ENCODE measurements at regions not wholly inside any gene's neighbourhood (a gene's known extent, or its start where the extent isn't known, plus 50 kb on each side); places are given as distances from the start of the nearest gene placed in this dataset.

- 84% methylated on average over 11 of the region's 12 CpGs; no CpG with 5 or more reads in 1 of the 2 experiments for WGBS, 2 experiments (ENCODE audit: extremely low coverage in 1 of 2, insufficient coverage in 1 of 2, insufficient read length in 1 of 2, insufficient replicate concordance in 2 of 2, low coverage in 1 of 2, low lambda C conversion rate in 2 of 2, missing lambda C conversion rate in 1 of 2)
- no peak for TF ChIP-seq TAF7 (optimal IDR thresholded peaks at IDR 0.05; ENCODE audit: borderline replicate concordance, low read depth, low read length)
- TF ChIP-seq SRF (IDR thresholded peaks at IDR 0.05; ENCODE audit: low read depth, low read length): no peak
- no peak for TF ChIP-seq RFX5 (IDR thresholded peaks at IDR 0.05; ENCODE audit: borderline replicate concordance, low read depth, low read length)
- no peak for TF ChIP-seq CREB1 (IDR thresholded peaks at IDR 0.05)
- TF ChIP-seq POLR2A (IDR thresholded peaks at IDR 0.05; ENCODE audit: control extremely low read depth in 1 of 2, low read depth in 2 of 2, low read length in 2 of 2): no peak
- TF ChIP-seq RNF2 (IDR thresholded peaks at IDR 0.05; ENCODE audit: borderline replicate concordance, low read depth, low read length, missing control alignments, poor library complexity, severe bottlenecking): no peak
- no peak for TF ChIP-seq GTF2F1 (IDR thresholded peaks at IDR 0.05; ENCODE audit: borderline replicate concordance, low read depth, low read length)
- no peak for TF ChIP-seq JUND (IDR thresholded peaks at IDR 0.05; ENCODE audit: low read length)
- no peak for TF ChIP-seq PHF8 (conservative IDR thresholded peaks at IDR 0.05; ENCODE audit: low read depth, low read length)
- TF ChIP-seq MAFK (IDR thresholded peaks at IDR 0.05; ENCODE audit: low read depth, low read length): no peak
- TF ChIP-seq ASH2L (IDR thresholded peaks at IDR 0.05; ENCODE audit: low read length): no peak
- no peak for TF ChIP-seq SP2 (IDR thresholded peaks at IDR 0.05; ENCODE audit: low read length)
- no peak for TF ChIP-seq BCL11A (IDR thresholded peaks at IDR 0.05; ENCODE audit: low read depth in 2 of 2, low read length in 2 of 2)
- TF ChIP-seq BACH1 (IDR thresholded peaks at IDR 0.05; ENCODE audit: low read length): no peak
- no peak for TF ChIP-seq EZH2 (IDR thresholded peaks at IDR 0.05; ENCODE audit: low read depth, low read length, severe bottlenecking)
- no peak for TF ChIP-seq SP4 (IDR thresholded peaks at IDR 0.05; ENCODE audit: low read length)
Observed at GRCh38 chr6:67300430-67301040, 1334.5 kb upstream of the ADGRB3 start.

More at GRCh38 chr6:67300430-67301040, 1334.5 kb upstream of the ADGRB3 start:
- H3K9ac ChIP-seq (replicated peaks in 1 of 4; ENCODE audit: extremely low read depth in 1 of 4, low read depth in 3 of 4, low read length in 3 of 4): no peak overlapping the region
- no peak overlapping the region for H4K8ac ChIP-seq (ENCODE audit: extremely low read depth, insufficient read depth, low read length)
- H3K27me3 ChIP-seq (replicated peaks in 1 of 4; ENCODE audit: control insufficient read depth in 3 of 4, extremely low read depth in 1 of 4, insufficient read depth in 3 of 4, low read length in 3 of 4): no peaks in the 10 kb centered on the region
- DNase-seq (ENCODE audit: low read depth in 1 of 2, low spot score in 2 of 2) (no peak), FAIRE-seq (no peak)
- H3K79me2 ChIP-seq (ENCODE audit: control insufficient read depth in 1 of 2, insufficient read depth in 2 of 2, low read length in 2 of 2): no peaks in the 10 kb centered on the region
- no peak overlapping the region for H2BK15ac ChIP-seq (ENCODE audit: low read length)
- no peak overlapping the region for H3K56ac ChIP-seq (replicated peaks; ENCODE audit: insufficient read length, low read depth, low read length)
- no peak overlapping the region for H2BK120ac ChIP-seq (replicated peaks; ENCODE audit: low read depth, low read length)
- H2BK12ac ChIP-seq (ENCODE audit: low read depth, low read length): no peak overlapping the region
- H2AFZ ChIP-seq (ENCODE audit: low read length): no peak overlapping the region
- no peak overlapping the region for H2BK5ac ChIP-seq (ENCODE audit: low read depth, low read length)
- H3K4me2 ChIP-seq (ENCODE audit: insufficient read depth in 1 of 2, low read depth in 2 of 2, low read length in 2 of 2): no peak overlapping the region
- H3K4me3 ChIP-seq (ENCODE audit: extremely low read depth in 1 of 4, insufficient read depth in 2 of 4, low read depth in 3 of 4, low read length in 4 of 4): no peak overlapping the region
- no peak overlapping the region for H4K91ac ChIP-seq (replicated peaks; ENCODE audit: insufficient read length, low read length)
- no peak overlapping the region for H3K4ac ChIP-seq (replicated peaks; ENCODE audit: insufficient read length, low read depth, low read length)
- no peak overlapping the region for H2BK20ac ChIP-seq (ENCODE audit: low read length)
- H3K9me3 ChIP-seq (ENCODE audit: insufficient read depth in 2 of 2, low read depth in 1 of 2, low read length in 1 of 2): no peaks in the 10 kb centered on the region
- H4K5ac ChIP-seq (ENCODE audit: insufficient read length, low read depth, low read length): no peak overlapping the region
- ChIA-PET POLR2A (ENCODE audit: partially characterized antibody) (no interaction called here), CTCF (ENCODE audit: partially characterized antibody) (no interaction called here)
- H3K23ac ChIP-seq (ENCODE audit: insufficient read length): no peak overlapping the region
- no peaks in the 10 kb centered on the region for H3K79me1 ChIP-seq (ENCODE audit: low read depth, low read length)
- H3K27ac ChIP-seq (ENCODE audit: low read depth, low read length): no peak overlapping the region
- no peak overlapping the region for H3K14ac ChIP-seq (ENCODE audit: insufficient read length)
- no peaks in the 10 kb centered on the region for H3K4me1 ChIP-seq (replicated peaks in 1 of 4; ENCODE audit: control insufficient read depth in 3 of 4, insufficient read depth in 4 of 4, low read length in 3 of 4)
- no peak overlapping the region for H3K18ac ChIP-seq (ENCODE audit: extremely low read depth, low read length)
- no peak overlapping the region for H2AK5ac ChIP-seq (ENCODE audit: low read depth, low read length)
- H3K36me3 ChIP-seq (ENCODE audit: control insufficient read depth in 2 of 4, insufficient read depth in 4 of 4, low read length in 3 of 4): no peaks in the 10 kb centered on the region
- H4K20me1 ChIP-seq (replicated peaks in 1 of 2; ENCODE audit: control insufficient read depth in 1 of 2, insufficient read depth in 2 of 2, low read length in 2 of 2): no peaks in the 10 kb centered on the region
- no peaks in the 10 kb centered on the region for H3K23me2 ChIP-seq (ENCODE audit: low read depth, low read length)

All from H1 (cell line).